Testis (tissue), 2 donors: ENCODE measurements at regions not wholly inside any gene's neighbourhood (a gene's known extent, or its start where the extent isn't known, plus 50 kb on each side); places are given as distances from the start of the nearest gene placed in this dataset.

Experiments
- DNase-seq: peaks from one replicate; pipeline ENCODE4 v3.0.0-alpha.2; 2019
- H3K27ac ChIP-seq, 2 donors: fragments of 200-600 bp; sonication (generic); one replicate each; pipeline ENCODE4 v1.5.1; 2019
- H3K27me3 ChIP-seq: fragments of 200-600 bp; sonication (generic); one replicate; pipeline ENCODE4 v1.5.1; 2019
- H3K36me3 ChIP-seq: fragments of 200-600 bp; sonication (generic); one replicate; pipeline ENCODE4 v1.5.1; 2017; ENCODE audit warnings: low read depth; ENCODE audit errors: missing control alignments
- H3K4me1 ChIP-seq: fragments of 200-600 bp; sonication (generic); one replicate; pipeline ENCODE4 v1.5.1; 2019
- H3K4me3 ChIP-seq, 2 donors: fragments of 200-600 bp; sonication (generic); one replicate each; pipeline ENCODE4 v1.5.1; 2017 to 2019
- H3K9me3 ChIP-seq: fragments of 200-600 bp; sonication (generic); one replicate; pipeline ENCODE4 v1.5.1; 2017
- CTCF ChIP-seq, 3 experiments: fragments of 450-650 bp in 2 of 3; fragments of 200-600 bp in 1 of 3; sonication (generic) in 1 of 3; IDR thresholded peaks; one replicate each; pipeline ENCODE4 v1.5.1; 2016 to 2019; ENCODE audit warnings: antibody characterized with exemption in 3 of 3, mild to moderate bottlenecking in 2 of 3, moderate library complexity in 1 of 3
- POLR2A ChIP-seq: fragments of 450-650 bp; IDR thresholded peaks from one replicate; pipeline ENCODE4 v1.6.1; 2017; ENCODE audit warnings: antibody characterized with exemption, mild to moderate bottlenecking, moderate library complexity
- WGBS, 2 donors: methylation state at CpG; one replicate each; pipeline ENCODE4 v1.1.5; 2018; 5-methylcytosine and 5-hydroxymethylcytosine counted together
- intact Hi-C: fragments of 100-400 bp; cut with DNase I; formaldehyde crosslinking; loops from one replicate; pipeline ENCODE4 v1.15.1; 2023; ENCODE audit warnings: low total_unique reads

- intact Hi-C loops: no loop called here
- Histone ChIP-seq H3K4me3 (no peak overlapping the region), H3K27ac (no peak overlapping the region), H3K4me1 (no peaks in the 10 kb centered on the region), H3K27me3 (no peaks in the 10 kb centered on the region), H3K36me3 (no peaks in the 10 kb centered on the region), H3K9me3 (no peaks in the 10 kb centered on the region)
- DNase-seq: no peak
- no peak for TF ChIP-seq POLR2A
- no peak for TF ChIP-seq CTCF (IDR thresholded peaks at IDR 0.05)
- WGBS, 2 donors: 44 to 80% methylated on average over 1 of the region's 1 CpG
Measured at GRCh38 chr2:19059076-19059475, 299.3 kb downstream of the OSR1 start.

GRCh38 chr2:19051203-19051831 is 307.1 kb downstream of the OSR1 start:
- DNase-seq: no peak
- Histone ChIP-seq H3K4me3 (no peak overlapping the region), H3K9me3 (no peaks in the 10 kb centered on the region), H3K27me3 (no peaks in the 10 kb centered on the region), H3K27ac (no peak overlapping the region), H3K36me3 (no peaks in the 10 kb centered on the region), H3K4me1 (peaks cover 6% of the 10 kb centered on the region)
- intact Hi-C loops: no loop called here
- WGBS, 2 donors: 77 to 79% methylated on average over 5 of the region's 5 CpGs
- TF ChIP-seq POLR2A (no peak), CTCF (IDR thresholded peaks at IDR 0.05) (no peak)

GRCh38 chr2:19050354-19050753 is 308.1 kb downstream of the OSR1 start:
- no peaks in the 10 kb centered on the region for H3K36me3 ChIP-seq
- H3K27ac ChIP-seq: no peak overlapping the region
- no peaks in the 10 kb centered on the region for H3K9me3 ChIP-seq
- DNase-seq: no peak
- H3K4me3 ChIP-seq: no peak overlapping the region
- intact Hi-C loops: no loop called here
- peaks cover 6% of the 10 kb centered on the region for H3K4me1 ChIP-seq
- TF ChIP-seq CTCF (IDR thresholded peaks at IDR 0.05) (no peak), POLR2A (no peak)
- H3K27me3 ChIP-seq: no peaks in the 10 kb centered on the region

- H3K27me3 ChIP-seq: no peaks in the 10 kb centered on the region
- H3K9me3 ChIP-seq: no peaks in the 10 kb centered on the region
- WGBS, 2 donors: 75 to 76% methylated on average over 5 of the region's 5 CpGs
- no peaks in the 10 kb centered on the region for H3K36me3 ChIP-seq
- no peak for TF ChIP-seq CTCF (IDR thresholded peaks at IDR 0.05)
- TF ChIP-seq POLR2A: no peak
- peaks cover 6% of the 10 kb centered on the region for H3K4me1 ChIP-seq
- intact Hi-C loops: loop anchor here (10.0 kb wide), 1 partner anchor 816 kb away; no protein-coding TSS in a partner anchor
- DNase-seq: no peak
- no peak overlapping the region for H3K4me3 ChIP-seq
- no peak overlapping the region for H3K27ac ChIP-seq
Measured at GRCh38 chr2:19048593-19049266, 309.7 kb downstream of the OSR1 start.
